ENCODE measurements at regions not wholly inside any gene's neighbourhood (a gene's known extent, or its start where the extent isn't known, plus 50 kb on each side); places are given as distances from the start of the nearest gene placed in this dataset.

- no peak overlapping the region for H3K4me3 ChIP-seq (ENCODE audit: insufficient read depth in 1 of 2, low read depth in 1 of 2, low read length in 2 of 2)
- no peak overlapping the region for H3K14ac ChIP-seq (ENCODE audit: low read length in 2 of 2)
- H4K8ac ChIP-seq (ENCODE audit: low read length): no peak overlapping the region
- no peaks in the 10 kb centered on the region for H3K4me1 ChIP-seq (ENCODE audit: control insufficient read depth, insufficient read depth, low read depth, low read length)
- no peak for DNase-seq
- H3K27ac ChIP-seq (ENCODE audit: low read length, poor library complexity, severe bottlenecking): no peak overlapping the region
- no peak overlapping the region for H2AFZ ChIP-seq (ENCODE audit: low read depth, low read length)
- no peak overlapping the region for H2BK5ac ChIP-seq (ENCODE audit: low read depth, low read length, poor library complexity, severe bottlenecking)
- no peak overlapping the region for H4K91ac ChIP-seq (ENCODE audit: low read length)
- peaks cover 25% of the 10 kb centered on the region for H3K9me3 ChIP-seq (ENCODE audit: control insufficient read depth, low read length)
- no CpG with 5 or more reads among the region's 1 CpG for WGBS
- no peak overlapping the region for H3K18ac ChIP-seq (ENCODE audit: low read depth in 1 of 2, low read length in 2 of 2)
- H3K36me3 ChIP-seq (ENCODE audit: control insufficient read depth in 1 of 2, insufficient read depth in 2 of 2, low read depth in 1 of 2, low read length in 2 of 2): no peaks in the 10 kb centered on the region
- H2BK15ac ChIP-seq (ENCODE audit: low read depth, poor library complexity, severe bottlenecking): no peak overlapping the region
- H3K4me2 ChIP-seq (ENCODE audit: low read length, poor library complexity, severe bottlenecking): no peak overlapping the region
- no peak overlapping the region for H3K23ac ChIP-seq (ENCODE audit: low read length in 2 of 2)
- H3K79me1 ChIP-seq (replicated peaks; ENCODE audit: low read length, poor library complexity, severe bottlenecking): no peaks in the 10 kb centered on the region
- H3K9ac ChIP-seq (ENCODE audit: low read length): no peak overlapping the region
- H2BK12ac ChIP-seq (ENCODE audit: low read length in 2 of 2): no peak overlapping the region
- H2BK120ac ChIP-seq (ENCODE audit: low read depth, low read length): no peak overlapping the region
- no peak overlapping the region for H2AK5ac ChIP-seq (ENCODE audit: low read length, severe bottlenecking)
- H3K4ac ChIP-seq (ENCODE audit: low read depth in 1 of 2, low read length in 2 of 2): no peak overlapping the region
- H3K27me3 ChIP-seq (ENCODE audit: control insufficient read depth in 1 of 2, insufficient read depth in 1 of 2, low read length in 2 of 2): no peaks in the 10 kb centered on the region
Measured at GRCh38 chr3:87920549-87920948, 138.3 kb downstream of the CGGBP1 start.

GRCh38 chr3:87901141-87901540 lies 157.7 kb downstream of the CGGBP1 start:
- no peak overlapping the region for H2BK5ac ChIP-seq (ENCODE audit: low read depth, low read length, poor library complexity, severe bottlenecking)
- H4K91ac ChIP-seq (ENCODE audit: low read length): no peak overlapping the region
- no peak overlapping the region for H2AK5ac ChIP-seq (ENCODE audit: low read length, severe bottlenecking)
- H3K23ac ChIP-seq (ENCODE audit: low read length in 2 of 2): no peak overlapping the region
- H3K9ac ChIP-seq (ENCODE audit: low read length): no peak overlapping the region
- H3K79me1 ChIP-seq (replicated peaks; ENCODE audit: low read length, poor library complexity, severe bottlenecking): no peaks in the 10 kb centered on the region
- H4K8ac ChIP-seq (ENCODE audit: low read length): no peak overlapping the region
- H3K4me1 ChIP-seq (ENCODE audit: control insufficient read depth, insufficient read depth, low read depth, low read length): no peaks in the 10 kb centered on the region
- no peak overlapping the region for H3K18ac ChIP-seq (ENCODE audit: low read depth in 1 of 2, low read length in 2 of 2)
- H3K4me3 ChIP-seq (ENCODE audit: insufficient read depth in 1 of 2, low read depth in 1 of 2, low read length in 2 of 2): no peak overlapping the region
- H3K9me3 ChIP-seq (ENCODE audit: control insufficient read depth, low read length): no peaks in the 10 kb centered on the region
- WGBS: no CpG with 5 or more reads among the region's 1 CpG
- H2BK120ac ChIP-seq (ENCODE audit: low read depth, low read length): no peak overlapping the region
- no peak overlapping the region for H3K4me2 ChIP-seq (ENCODE audit: low read length, poor library complexity, severe bottlenecking)
- no peak overlapping the region for H3K14ac ChIP-seq (ENCODE audit: low read length in 2 of 2)
- H3K36me3 ChIP-seq (ENCODE audit: control insufficient read depth in 1 of 2, insufficient read depth in 2 of 2, low read depth in 1 of 2, low read length in 2 of 2): no peaks in the 10 kb centered on the region
- no peaks in the 10 kb centered on the region for H3K27me3 ChIP-seq (ENCODE audit: control insufficient read depth in 1 of 2, insufficient read depth in 1 of 2, low read length in 2 of 2)
- H2AFZ ChIP-seq (ENCODE audit: low read depth, low read length): no peak overlapping the region
- H3K4ac ChIP-seq (ENCODE audit: low read depth in 1 of 2, low read length in 2 of 2): no peak overlapping the region
- no peak overlapping the region for H2BK15ac ChIP-seq (ENCODE audit: low read depth, poor library complexity, severe bottlenecking)
- no peak for DNase-seq
- no peak overlapping the region for H2BK12ac ChIP-seq (ENCODE audit: low read length in 2 of 2)
- no peak overlapping the region for H3K27ac ChIP-seq (ENCODE audit: low read length, poor library complexity, severe bottlenecking)

- 42% methylated on average over 1 of the region's 1 CpG for WGBS
- Histone ChIP-seq H3K4me3 (ENCODE audit: insufficient read depth in 1 of 2, low read depth in 1 of 2, low read length in 2 of 2) (no peak overlapping the region), H2AK5ac (ENCODE audit: low read length, severe bottlenecking) (no peak overlapping the region), H3K79me1 (replicated peaks; ENCODE audit: low read length, poor library complexity, severe bottlenecking) (no peaks in the 10 kb centered on the region), H3K9ac (ENCODE audit: low read length) (no peak overlapping the region), H3K36me3 (ENCODE audit: control insufficient read depth in 1 of 2, insufficient read depth in 2 of 2, low read depth in 1 of 2, low read length in 2 of 2) (no peaks in the 10 kb centered on the region), H3K27ac (ENCODE audit: low read length, poor library complexity, severe bottlenecking) (no peak overlapping the region), H2BK5ac (ENCODE audit: low read depth, low read length, poor library complexity, severe bottlenecking) (no peak overlapping the region), H2BK15ac (ENCODE audit: low read depth, poor library complexity, severe bottlenecking) (no peak overlapping the region), H3K18ac (ENCODE audit: low read depth in 1 of 2, low read length in 2 of 2) (no peak overlapping the region), H4K8ac (ENCODE audit: low read length) (no peak overlapping the region), H2BK120ac (ENCODE audit: low read depth, low read length) (no peak overlapping the region), H3K4me1 (ENCODE audit: control insufficient read depth, insufficient read depth, low read depth, low read length) (no peaks in the 10 kb centered on the region), H2BK12ac (ENCODE audit: low read length in 2 of 2) (no peak overlapping the region), H3K27me3 (ENCODE audit: control insufficient read depth in 1 of 2, insufficient read depth in 1 of 2, low read length in 2 of 2) (no peaks in the 10 kb centered on the region), H3K23ac (ENCODE audit: low read length in 2 of 2) (no peak overlapping the region), H4K91ac (ENCODE audit: low read length) (no peak overlapping the region), H3K14ac (ENCODE audit: low read length in 2 of 2) (no peak overlapping the region), H3K4ac (ENCODE audit: low read depth in 1 of 2, low read length in 2 of 2) (no peak overlapping the region), H3K9me3 (ENCODE audit: control insufficient read depth, low read length) (no peaks in the 10 kb centered on the region), H3K4me2 (ENCODE audit: low read length, poor library complexity, severe bottlenecking) (no peak overlapping the region), H2AFZ (ENCODE audit: low read depth, low read length) (no peak overlapping the region)
- no peak for DNase-seq
Measured at GRCh38 chr3:87900061-87900460, 158.7 kb downstream of the CGGBP1 start.

GRCh38 chr3:87898971-87899370 lies 159.8 kb downstream of the CGGBP1 start:
- Histone ChIP-seq H3K23ac (ENCODE audit: low read length in 2 of 2) (no peak overlapping the region), H3K36me3 (ENCODE audit: control insufficient read depth in 1 of 2, insufficient read depth in 2 of 2, low read depth in 1 of 2, low read length in 2 of 2) (no peaks in the 10 kb centered on the region), H3K9ac (ENCODE audit: low read length) (no peak overlapping the region), H2BK5ac (ENCODE audit: low read depth, low read length, poor library complexity, severe bottlenecking) (no peak overlapping the region), H3K14ac (ENCODE audit: low read length in 2 of 2) (no peak overlapping the region), H3K4me3 (ENCODE audit: insufficient read depth in 1 of 2, low read depth in 1 of 2, low read length in 2 of 2) (no peak overlapping the region), H4K91ac (ENCODE audit: low read length) (no peak overlapping the region), H3K4ac (ENCODE audit: low read depth in 1 of 2, low read length in 2 of 2) (no peak overlapping the region), H3K27me3 (ENCODE audit: control insufficient read depth in 1 of 2, insufficient read depth in 1 of 2, low read length in 2 of 2) (no peaks in the 10 kb centered on the region), H3K4me1 (ENCODE audit: control insufficient read depth, insufficient read depth, low read depth, low read length) (no peaks in the 10 kb centered on the region), H3K27ac (ENCODE audit: low read length, poor library complexity, severe bottlenecking) (no peak overlapping the region), H3K9me3 (ENCODE audit: control insufficient read depth, low read length) (no peaks in the 10 kb centered on the region), H2BK12ac (ENCODE audit: low read length in 2 of 2) (no peak overlapping the region), H3K18ac (ENCODE audit: low read depth in 1 of 2, low read length in 2 of 2) (no peak overlapping the region), H2BK120ac (ENCODE audit: low read depth, low read length) (no peak overlapping the region), H2AK5ac (ENCODE audit: low read length, severe bottlenecking) (no peak overlapping the region), H2BK15ac (ENCODE audit: low read depth, poor library complexity, severe bottlenecking) (no peak overlapping the region), H3K79me1 (replicated peaks; ENCODE audit: low read length, poor library complexity, severe bottlenecking) (no peaks in the 10 kb centered on the region), H2AFZ (ENCODE audit: low read depth, low read length) (no peak overlapping the region), H3K4me2 (ENCODE audit: low read length, poor library complexity, severe bottlenecking) (no peak overlapping the region), H4K8ac (ENCODE audit: low read length) (no peak overlapping the region)
- no peak for DNase-seq
- no CpG with 5 or more reads among the region's 1 CpG for WGBS
